ENCODE measurements at regions not wholly inside any gene's neighbourhood (a gene's known extent, or its start where the extent isn't known, plus 50 kb on each side); places are given as distances from the start of the nearest gene placed in this dataset.

DNA sequence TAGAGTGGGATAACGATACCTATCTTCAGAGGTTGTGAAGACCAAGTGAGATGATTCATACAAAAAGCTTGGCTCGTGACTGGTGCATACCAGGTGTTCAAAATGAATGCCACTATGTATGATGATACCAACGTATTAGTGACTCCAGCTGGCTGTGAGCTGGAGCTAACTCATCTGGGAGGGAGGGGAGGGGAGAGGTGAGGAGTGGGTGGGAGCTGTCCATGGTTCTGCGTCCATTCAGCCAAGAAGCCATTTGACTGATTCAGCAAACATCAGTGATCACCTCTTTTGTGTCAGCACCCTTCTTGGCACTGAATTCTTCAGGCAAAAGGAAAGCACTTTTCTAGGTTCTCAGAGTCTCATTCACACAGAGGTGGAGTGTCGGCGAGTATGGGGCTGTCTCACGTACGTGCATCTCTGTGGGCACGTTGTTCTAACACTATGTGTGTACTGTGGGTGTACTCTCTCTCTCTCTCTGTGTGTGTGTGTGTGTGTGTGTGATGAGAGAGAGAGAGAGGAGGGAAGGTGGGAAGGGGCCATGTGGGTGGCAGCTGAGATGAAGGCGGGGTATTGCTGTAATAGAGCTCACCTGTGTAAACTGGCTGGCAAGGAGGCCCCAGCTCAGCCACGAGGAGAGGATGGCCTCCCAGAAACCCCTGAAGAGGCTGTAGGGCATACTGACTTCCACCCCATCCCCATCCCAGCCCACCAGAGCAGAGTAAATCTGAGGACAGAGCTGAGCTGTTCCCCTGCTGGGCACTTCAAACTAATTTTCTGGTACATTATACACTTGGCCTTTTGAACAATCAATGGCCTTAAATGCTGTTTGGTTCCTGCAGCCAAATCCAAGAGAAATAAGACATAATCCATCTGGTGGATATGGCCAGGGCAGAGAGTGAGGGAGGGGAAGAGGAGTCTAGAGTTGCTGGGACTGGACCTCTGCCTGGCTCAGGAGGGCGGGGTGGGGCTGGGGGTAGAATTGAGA, 96.1 kb upstream of the THY1 start:
- Histone ChIP-seq H3K36me3 (no peaks in the 10 kb centered on the region), H3K27ac (no peak overlapping the region), H3K4me1 (no peaks in the 10 kb centered on the region), H3K9me3 (no peaks in the 10 kb centered on the region), H3K4me3 (no peak overlapping the region), H3K27me3 (no peaks in the 10 kb centered on the region)
- DNase-seq (ENCODE audit: extremely low spot score in 2 of 2), result no peak
- intact Hi-C loops (cut with DNase I), result no loop called here
- no peak for TF ChIP-seq POLR2AphosphoS5 (IDR thresholded peaks at IDR 0.05; ENCODE audit: insufficient read depth in 1 of 2, low read depth in 1 of 2)
- TF ChIP-seq, protein P1, sequence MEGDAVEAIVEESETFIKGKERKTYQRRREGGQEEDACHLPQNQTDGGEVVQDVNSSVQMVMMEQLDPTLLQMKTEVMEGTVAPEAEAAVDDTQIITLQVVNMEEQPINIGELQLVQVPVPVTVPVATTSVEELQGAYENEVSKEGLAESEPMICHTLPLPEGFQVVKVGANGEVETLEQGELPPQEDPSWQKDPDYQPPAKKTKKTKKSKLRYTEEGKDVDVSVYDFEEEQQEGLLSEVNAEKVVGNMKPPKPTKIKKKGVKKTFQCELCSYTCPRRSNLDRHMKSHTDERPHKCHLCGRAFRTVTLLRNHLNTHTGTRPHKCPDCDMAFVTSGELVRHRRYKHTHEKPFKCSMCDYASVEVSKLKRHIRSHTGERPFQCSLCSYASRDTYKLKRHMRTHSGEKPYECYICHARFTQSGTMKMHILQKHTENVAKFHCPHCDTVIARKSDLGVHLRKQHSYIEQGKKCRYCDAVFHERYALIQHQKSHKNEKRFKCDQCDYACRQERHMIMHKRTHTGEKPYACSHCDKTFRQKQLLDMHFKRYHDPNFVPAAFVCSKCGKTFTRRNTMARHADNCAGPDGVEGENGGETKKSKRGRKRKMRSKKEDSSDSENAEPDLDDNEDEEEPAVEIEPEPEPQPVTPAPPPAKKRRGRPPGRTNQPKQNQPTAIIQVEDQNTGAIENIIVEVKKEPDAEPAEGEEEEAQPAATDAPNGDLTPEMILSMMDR (IDR thresholded peaks at IDR 0.05), result no peak
- no peak for TF ChIP-seq POLR2A (IDR thresholded peaks at IDR 0.05)

DNA sequence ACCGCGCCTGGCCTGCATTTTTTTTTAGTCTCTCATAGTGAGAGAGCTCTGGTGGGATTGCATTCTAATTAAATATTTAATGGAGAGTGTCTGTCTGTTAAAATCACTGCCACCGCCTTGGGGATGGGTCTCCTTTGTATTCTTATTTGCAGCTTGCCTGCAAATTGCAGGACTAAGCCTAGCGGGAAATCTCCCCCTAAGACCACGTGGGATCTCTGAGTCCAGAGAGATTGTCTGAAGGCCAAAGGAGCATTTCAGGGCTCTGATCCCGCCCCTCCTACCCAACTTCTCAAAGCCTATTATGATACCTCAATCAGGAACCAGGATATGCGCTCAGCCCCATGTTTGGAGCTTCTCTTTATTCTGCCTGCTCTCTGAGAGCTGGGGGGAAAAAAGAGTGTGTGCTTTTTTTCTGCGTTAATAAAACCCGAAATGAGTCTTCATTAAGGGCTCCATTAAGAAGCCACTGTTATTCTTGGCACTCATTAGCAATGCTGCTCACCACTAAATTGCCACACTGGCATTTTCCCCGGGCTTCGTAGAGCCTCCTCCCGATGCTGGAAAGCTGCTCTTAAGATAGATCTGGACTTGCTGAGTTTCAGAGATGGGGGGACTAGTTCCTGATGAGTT, 92.9 kb upstream of the THY1 start:
- H3K27me3 ChIP-seq, result no peaks in the 10 kb centered on the region
- intact Hi-C loops (cut with DNase I), result no loop called here
- no peaks in the 10 kb centered on the region for H3K36me3 ChIP-seq
- no peak for DNase-seq (ENCODE audit: extremely low spot score in 2 of 2)
- H3K9me3 ChIP-seq, result no peaks in the 10 kb centered on the region
- TF ChIP-seq POLR2A (IDR thresholded peaks at IDR 0.05), result no peak
- TF ChIP-seq POLR2AphosphoS5 (IDR thresholded peaks at IDR 0.05; ENCODE audit: insufficient read depth in 1 of 2, low read depth in 1 of 2), result no peak
- TF ChIP-seq, protein P1 (IDR thresholded peaks at IDR 0.05), result no peak
- no peak overlapping the region for H3K27ac ChIP-seq
- H3K4me1 ChIP-seq, result no peaks in the 10 kb centered on the region
- H3K4me3 ChIP-seq, result no peak overlapping the region

DNA sequence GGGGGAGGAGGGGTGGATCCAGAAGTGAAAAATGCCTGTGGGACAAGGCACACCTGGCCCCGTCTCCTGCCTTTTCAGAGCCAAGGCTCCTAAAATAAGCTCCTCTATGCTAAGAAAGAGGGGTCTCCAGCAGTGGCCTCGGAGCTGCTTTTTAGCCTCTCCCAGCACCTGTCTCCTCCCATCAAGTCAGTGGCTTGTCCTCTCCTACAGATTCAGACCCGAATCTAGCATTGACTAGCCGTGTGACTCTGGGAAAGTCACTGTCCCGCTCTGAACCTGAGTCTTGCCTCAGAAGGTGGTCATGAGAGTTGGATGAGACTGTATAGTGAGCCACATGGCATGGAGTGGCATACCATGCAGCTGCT, 90.8 kb upstream of the THY1 start:
- Histone ChIP-seq H3K27me3 (no peaks in the 10 kb centered on the region), H3K4me1 (no peaks in the 10 kb centered on the region), H3K36me3 (no peaks in the 10 kb centered on the region), H3K27ac (no peak overlapping the region), H3K9me3 (no peaks in the 10 kb centered on the region), H3K4me3 (no peak overlapping the region)
- no peak for DNase-seq (ENCODE audit: extremely low spot score in 2 of 2)
- TF ChIP-seq POLR2A (IDR thresholded peaks at IDR 0.05), result no peak
- TF ChIP-seq, protein P1 (IDR thresholded peaks at IDR 0.05), result no peak
- no peak for TF ChIP-seq POLR2AphosphoS5 (IDR thresholded peaks at IDR 0.05; ENCODE audit: insufficient read depth in 1 of 2, low read depth in 1 of 2)
- intact Hi-C loops (cut with DNase I), result no loop called here

DNA sequence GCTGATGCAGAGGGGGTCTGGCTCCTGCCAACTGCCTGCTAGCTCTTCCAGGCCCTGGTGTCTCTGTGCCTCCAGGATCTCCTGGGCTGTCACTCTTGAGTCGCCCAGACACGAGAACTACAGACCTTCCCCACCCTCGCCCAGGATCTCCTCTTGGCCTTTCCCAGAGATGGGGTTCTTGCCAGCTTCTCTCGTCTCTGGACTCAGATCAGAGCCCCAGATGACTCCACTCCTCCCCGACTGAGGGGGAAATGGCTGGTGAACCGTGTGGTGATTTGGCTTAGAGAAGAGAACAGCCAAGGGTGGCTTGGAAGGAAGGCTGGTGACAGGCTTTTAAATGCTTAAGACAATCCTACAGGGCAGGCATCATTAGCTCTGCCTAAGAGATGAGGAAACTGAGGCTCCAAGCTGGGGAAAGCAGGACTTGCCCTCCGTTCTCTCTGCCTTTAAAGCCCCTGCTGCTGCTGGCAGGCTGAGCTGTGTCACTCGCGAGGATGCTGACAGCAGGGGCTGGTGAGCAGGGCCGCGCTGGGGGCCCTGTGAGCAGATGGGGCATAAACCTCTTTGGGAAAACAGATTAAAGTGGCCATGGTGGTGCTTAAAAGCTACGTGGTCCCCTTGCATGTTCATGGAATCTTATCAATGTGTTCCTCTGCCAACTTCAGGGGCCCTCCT, 90.3 kb upstream of the THY1 start:
- no peaks in the 10 kb centered on the region for H3K36me3 ChIP-seq
- no peak for DNase-seq (ENCODE audit: extremely low spot score in 2 of 2)
- intact Hi-C loops (cut with DNase I), result no loop called here

More for the DNA sequence above, 90.3 kb upstream of the THY1 start:
- TF ChIP-seq POLR2AphosphoS5 (IDR thresholded peaks at IDR 0.05; ENCODE audit: insufficient read depth in 1 of 2, low read depth in 1 of 2) (no peak), POLR2A (IDR thresholded peaks at IDR 0.05) (no peak)
- TF ChIP-seq, protein P1 (IDR thresholded peaks at IDR 0.05), result no peak
- no peaks in the 10 kb centered on the region for H3K27me3 ChIP-seq
- no peaks in the 10 kb centered on the region for H3K9me3 ChIP-seq
- no peak overlapping the region for H3K4me3 ChIP-seq
- no peaks in the 10 kb centered on the region for H3K4me1 ChIP-seq
- no peak overlapping the region for H3K27ac ChIP-seq
